ENCODE measurements at regions not wholly inside any gene's neighbourhood (a gene's known extent, or its start where the extent isn't known, plus 50 kb on each side); places are given as distances from the start of the nearest gene placed in this dataset.

DNA sequence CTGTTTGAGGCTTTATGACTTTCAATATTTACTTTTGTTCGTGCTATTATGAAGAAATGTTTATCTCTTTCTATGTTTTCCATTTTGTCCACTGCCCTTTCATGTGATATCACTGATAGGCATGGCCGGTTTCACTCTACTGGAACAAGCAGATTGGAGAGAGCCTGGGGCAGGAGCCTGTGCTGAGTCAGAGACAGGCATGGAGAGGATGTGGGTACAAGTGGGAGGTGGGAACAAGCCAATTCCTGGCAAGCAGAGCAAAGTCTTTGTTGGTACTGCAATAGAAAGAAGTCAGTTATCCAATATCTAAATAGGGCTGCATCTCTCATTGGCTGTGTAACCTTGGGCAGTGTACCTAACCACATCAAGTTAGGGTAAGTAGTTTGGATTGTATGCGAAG lies 545.6 kb upstream of the MAP3K7 start:
- Histone ChIP-seq H4K8ac (replicated peaks; ENCODE audit: insufficient read length, low read depth, low read length) (no peak overlapping the region), H2BK20ac (ENCODE audit: low read depth, low read length, poor library complexity, severe bottlenecking) (no peak overlapping the region), H3T11ph (ENCODE audit: low read length) (no peak overlapping the region), H2AK5ac (ENCODE audit: insufficient read length, low read length) (no peak overlapping the region), H4K5ac (ENCODE audit: insufficient read length, low read depth, low read length) (no peak overlapping the region), H3K4me1 (ENCODE audit: insufficient read depth, low read length) (no peaks in the 10 kb centered on the region), H3K18ac (ENCODE audit: insufficient read length, low read depth, low read length) (no peak overlapping the region), H3K4me2 (ENCODE audit: insufficient read depth, insufficient read length, low read length) (no peak overlapping the region), H3K79me2 (ENCODE audit: insufficient read depth, low read length) (no peaks in the 10 kb centered on the region), H3K9me3 (ENCODE audit: control insufficient read depth, low read depth, low read length) (no peaks in the 10 kb centered on the region), H3K23me2 (ENCODE audit: insufficient read length, low read depth, low read length, poor library complexity, severe bottlenecking) (no peaks in the 10 kb centered on the region), H3K27me3 (ENCODE audit: insufficient read depth, low read length) (no peaks in the 10 kb centered on the region), H2BK15ac (ENCODE audit: low read depth, low read length) (no peak overlapping the region; the same call in 1 of the 2 replicates), H3K9ac (ENCODE audit: extremely low read depth, insufficient read length, low read length) (no peak overlapping the region), H3K56ac (ENCODE audit: insufficient read length, low read depth, low read length) (no peak overlapping the region), H4K20me1 (ENCODE audit: control insufficient read depth, insufficient read depth, insufficient read length) (no peaks in the 10 kb centered on the region), H2BK5ac (ENCODE audit: insufficient read length, low read length) (no peak overlapping the region), H3K79me1 (ENCODE audit: insufficient read depth, low read depth, low read length, poor library complexity, severe bottlenecking) (no peaks in the 10 kb centered on the region), H3K23ac (ENCODE audit: insufficient read length, low read depth, low read length) (no peak overlapping the region), H3K27ac (ENCODE audit: insufficient read length, low read depth, low read length) (no peak overlapping the region), H2AFZ (ENCODE audit: low read length) (no peak overlapping the region), H2BK12ac (ENCODE audit: insufficient read length, low read depth, low read length) (no peak overlapping the region), H4K91ac (ENCODE audit: insufficient read length, low read depth, low read length) (no peak overlapping the region), H3K14ac (ENCODE audit: insufficient read depth, low read length) (no peak overlapping the region), H3K4ac (ENCODE audit: low read depth, low read length) (no peak overlapping the region), H2BK120ac (ENCODE audit: low read depth, low read length, poor library complexity, severe bottlenecking) (no peak overlapping the region)
- TF ChIP-seq, protein P1, sequence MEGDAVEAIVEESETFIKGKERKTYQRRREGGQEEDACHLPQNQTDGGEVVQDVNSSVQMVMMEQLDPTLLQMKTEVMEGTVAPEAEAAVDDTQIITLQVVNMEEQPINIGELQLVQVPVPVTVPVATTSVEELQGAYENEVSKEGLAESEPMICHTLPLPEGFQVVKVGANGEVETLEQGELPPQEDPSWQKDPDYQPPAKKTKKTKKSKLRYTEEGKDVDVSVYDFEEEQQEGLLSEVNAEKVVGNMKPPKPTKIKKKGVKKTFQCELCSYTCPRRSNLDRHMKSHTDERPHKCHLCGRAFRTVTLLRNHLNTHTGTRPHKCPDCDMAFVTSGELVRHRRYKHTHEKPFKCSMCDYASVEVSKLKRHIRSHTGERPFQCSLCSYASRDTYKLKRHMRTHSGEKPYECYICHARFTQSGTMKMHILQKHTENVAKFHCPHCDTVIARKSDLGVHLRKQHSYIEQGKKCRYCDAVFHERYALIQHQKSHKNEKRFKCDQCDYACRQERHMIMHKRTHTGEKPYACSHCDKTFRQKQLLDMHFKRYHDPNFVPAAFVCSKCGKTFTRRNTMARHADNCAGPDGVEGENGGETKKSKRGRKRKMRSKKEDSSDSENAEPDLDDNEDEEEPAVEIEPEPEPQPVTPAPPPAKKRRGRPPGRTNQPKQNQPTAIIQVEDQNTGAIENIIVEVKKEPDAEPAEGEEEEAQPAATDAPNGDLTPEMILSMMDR (conservative IDR thresholded peaks at IDR 0.05): no peak
- Mint-ChIP-seq H3K4me3 (no peak overlapping the region), H3K36me3 (ENCODE audit: insufficient read depth in 1 of 3, low read depth in 3 of 3) (no peaks in the 10 kb centered on the region), H3K27me3 (ENCODE audit: low read depth) (no peaks in the 10 kb centered on the region), H3K4me1 (peaks cover 4 to 6% of the 10 kb centered on the region in 2 experiments; a peak in 3 of 4 replicates), H3K27ac (no peak overlapping the region), H3K9me3 (no peaks in the 10 kb centered on the region)
- WGBS (ENCODE audit: extremely low coverage, insufficient read length, low lambda C conversion rate): no CpG with 5 or more reads among the region's 3 CpGs
- no peak for DNase-seq

Data from H9 (cell line).